Tibial nerve (tissue), 4 donors: ENCODE measurements at regions not wholly inside any gene's neighbourhood (a gene's known extent, or its start where the extent isn't known, plus 50 kb on each side); places are given as distances from the start of the nearest gene placed in this dataset.

Experiments used
- DNase-seq, 2 donors: peaks; one replicate each; pipeline ENCODE4 v3.0.0-alpha.2; 2019; ENCODE audit warnings: low spot score in 2 of 2
- H3K27ac ChIP-seq, 4 donors: fragments of 200-600 bp; sonication (generic) in 3 of 4; one replicate each; pipeline ENCODE4 v1.5.1; 2017 to 2019; ENCODE audit warnings: mild to moderate bottlenecking in 1 of 4
- H3K27me3 ChIP-seq, 2 donors: fragments of 200-600 bp; sonication (generic) in 1 of 2; one replicate each; pipeline versions ENCODE4 v1.5.1 to v1.6.0; 2017 to 2019
- H3K36me3 ChIP-seq, 3 donors: fragments of 200-600 bp; sonication (generic); one replicate each; pipeline ENCODE4 v1.5.1; 2018 to 2019
- H3K4me1 ChIP-seq, 4 donors: fragments of 200-600 bp; sonication (generic) in 3 of 4; one replicate each; pipeline ENCODE4 v1.5.1; 2017 to 2019
- H3K4me3 ChIP-seq, 4 donors: fragments of 200-600 bp; sonication (generic) in 3 of 4; one replicate each; pipeline ENCODE4 v1.5.1; 2017 to 2019; ENCODE audit warnings: mild to moderate bottlenecking in 1 of 4, moderate library complexity in 1 of 4
- H3K9me3 ChIP-seq, 4 donors: fragments of 200-600 bp; sonication (generic) in 3 of 4; one replicate each; pipeline ENCODE4 v1.5.1; 2017 to 2019
- EP300 ChIP-seq, 2 donors: sonication (generic); formaldehyde crosslinking; IDR thresholded peaks; one replicate each; pipeline ENCODE4 v1.6.1; 2017; ENCODE audit warnings: antibody characterized with exemption in 2 of 2, mild to moderate bottlenecking in 1 of 2
- POLR2A ChIP-seq, 2 donors: fragments of 450-650 bp; IDR thresholded peaks; one replicate each; pipeline ENCODE4 v1.6.1; 2017; ENCODE audit warnings: antibody characterized with exemption in 2 of 2, mild to moderate bottlenecking in 2 of 2, moderate library complexity in 2 of 2
- WGBS, 2 donors: methylation state at CpG; one replicate each; pipeline ENCODE4 v1.1.5; 2018; 5-methylcytosine and 5-hydroxymethylcytosine counted together
- TF ChIP-seq, protein P1 (sequence below), 5 experiments: fragments of 200-600 bp in 3 of 5; fragments of 450-650 bp in 2 of 5; sonication (generic) in 3 of 5; IDR thresholded peaks; one replicate each; pipeline ENCODE4 v1.5.1; 2016 to 2019; ENCODE audit warnings: antibody characterized with exemption in 5 of 5, mild to moderate bottlenecking in 3 of 5, moderate library complexity in 2 of 5

DNA sequence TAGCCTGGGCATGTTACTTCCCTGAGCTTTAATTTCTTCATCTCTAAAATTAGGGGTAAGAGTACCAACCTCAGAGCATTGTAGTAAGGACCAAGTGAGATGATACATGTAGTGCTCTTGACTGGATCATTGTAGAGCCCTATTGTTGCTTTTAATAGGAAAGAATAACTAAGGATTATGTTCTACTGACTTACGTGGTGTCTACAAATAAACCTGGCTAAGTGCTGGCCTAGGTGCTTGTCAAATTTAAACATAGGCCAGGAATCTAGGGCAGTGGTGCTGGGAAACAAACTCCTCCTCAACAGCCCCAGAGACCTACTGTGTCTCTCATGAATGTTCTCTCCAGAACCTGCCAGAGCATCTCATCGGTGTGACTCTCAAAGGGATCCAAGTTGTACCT lies 69.4 kb downstream of the ABCC12 start:
- no peaks in the 10 kb centered on the region for H3K9me3 ChIP-seq
- H3K27me3 ChIP-seq: no peaks in the 10 kb centered on the region
- WGBS, 2 donors: 90 to 92% methylated on average over 2 of the region's 2 CpGs
- no peak overlapping the region for H3K4me3 ChIP-seq
- TF ChIP-seq EP300 (IDR thresholded peaks at IDR 0.05) (no peak), POLR2A (IDR thresholded peaks at IDR 0.05) (no peak)
- TF ChIP-seq, protein P1, sequence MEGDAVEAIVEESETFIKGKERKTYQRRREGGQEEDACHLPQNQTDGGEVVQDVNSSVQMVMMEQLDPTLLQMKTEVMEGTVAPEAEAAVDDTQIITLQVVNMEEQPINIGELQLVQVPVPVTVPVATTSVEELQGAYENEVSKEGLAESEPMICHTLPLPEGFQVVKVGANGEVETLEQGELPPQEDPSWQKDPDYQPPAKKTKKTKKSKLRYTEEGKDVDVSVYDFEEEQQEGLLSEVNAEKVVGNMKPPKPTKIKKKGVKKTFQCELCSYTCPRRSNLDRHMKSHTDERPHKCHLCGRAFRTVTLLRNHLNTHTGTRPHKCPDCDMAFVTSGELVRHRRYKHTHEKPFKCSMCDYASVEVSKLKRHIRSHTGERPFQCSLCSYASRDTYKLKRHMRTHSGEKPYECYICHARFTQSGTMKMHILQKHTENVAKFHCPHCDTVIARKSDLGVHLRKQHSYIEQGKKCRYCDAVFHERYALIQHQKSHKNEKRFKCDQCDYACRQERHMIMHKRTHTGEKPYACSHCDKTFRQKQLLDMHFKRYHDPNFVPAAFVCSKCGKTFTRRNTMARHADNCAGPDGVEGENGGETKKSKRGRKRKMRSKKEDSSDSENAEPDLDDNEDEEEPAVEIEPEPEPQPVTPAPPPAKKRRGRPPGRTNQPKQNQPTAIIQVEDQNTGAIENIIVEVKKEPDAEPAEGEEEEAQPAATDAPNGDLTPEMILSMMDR (IDR thresholded peaks at IDR 0.05): no peak
- H3K4me1 ChIP-seq: no peaks in the 10 kb centered on the region
- H3K27ac ChIP-seq: no peak overlapping the region
- no peaks in the 10 kb centered on the region for H3K36me3 ChIP-seq
- DNase-seq: no peak

GRCh38 chr16:48085729-48086128 lies 70.1 kb downstream of the ABCC12 start:
- H3K9me3 ChIP-seq: no peaks in the 10 kb centered on the region
- H3K27ac ChIP-seq: no peak overlapping the region
- no peak for DNase-seq
- no peaks in the 10 kb centered on the region for H3K36me3 ChIP-seq
- TF ChIP-seq, protein P1 (IDR thresholded peaks at IDR 0.05): no peak
- no peak for TF ChIP-seq EP300 (IDR thresholded peaks at IDR 0.05)
- 43 to 59% methylated on average over 1 of the region's 1 CpG for WGBS, 2 donors
- H3K4me3 ChIP-seq: no peak overlapping the region
- H3K4me1 ChIP-seq: no peaks in the 10 kb centered on the region
- H3K27me3 ChIP-seq: no peaks in the 10 kb centered on the region

DNA sequence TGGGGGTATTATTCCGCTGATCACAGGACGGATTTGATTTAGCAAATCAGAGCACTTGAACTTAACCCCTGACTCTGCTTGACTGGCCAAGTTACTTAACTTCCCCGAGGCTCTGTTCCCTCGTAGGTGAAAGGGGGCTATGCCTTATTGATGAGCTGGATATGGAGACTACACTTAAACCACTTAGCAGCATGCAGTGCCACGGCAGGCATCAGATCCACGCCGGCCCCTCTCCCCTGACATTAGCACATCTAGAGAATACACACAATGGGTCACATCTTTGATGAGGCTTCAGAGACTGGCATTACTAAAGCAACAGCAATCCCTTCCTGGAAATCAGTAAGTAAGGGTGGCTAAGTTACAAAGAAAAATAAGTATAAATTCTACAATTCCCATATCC lies 71.0 kb downstream of the ABCC12 start:
- DNase-seq: no peak
- Histone ChIP-seq H3K4me1 (no peaks in the 10 kb centered on the region), H3K4me3 (no peak overlapping the region), H3K36me3 (no peaks in the 10 kb centered on the region), H3K27ac (no peak overlapping the region), H3K27me3 (no peaks in the 10 kb centered on the region), H3K9me3 (no peaks in the 10 kb centered on the region)
- TF ChIP-seq EP300 (IDR thresholded peaks at IDR 0.05): no peak
- WGBS, 2 donors: 82 to 88% methylated on average over 7 of the region's 7 CpGs

DNA sequence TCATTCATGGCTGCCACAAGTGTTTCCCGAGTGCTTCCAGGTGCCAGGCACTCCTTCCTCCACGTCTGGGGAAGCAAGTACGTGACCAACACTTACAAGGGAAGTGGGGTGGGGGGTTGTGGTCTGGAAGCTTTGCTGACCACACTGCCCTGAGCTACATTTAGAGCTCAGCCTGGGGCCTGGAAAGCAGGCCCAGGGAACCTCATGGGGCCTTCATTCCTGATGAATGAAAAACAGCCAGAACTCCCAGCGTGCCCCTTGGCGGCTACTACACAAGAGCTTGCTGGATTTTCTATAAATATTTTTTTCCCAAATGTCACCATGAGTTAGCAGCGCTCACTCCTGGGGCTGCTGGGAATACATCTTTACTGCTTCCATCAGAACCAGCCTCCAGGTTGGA lies 73.3 kb downstream of the ABCC12 start:
- no peak overlapping the region for H3K27ac ChIP-seq
- no peaks in the 10 kb centered on the region for H3K9me3 ChIP-seq
- no peaks in the 10 kb centered on the region for H3K4me1 ChIP-seq
- no peak overlapping the region for H3K4me3 ChIP-seq
- no peaks in the 10 kb centered on the region for H3K36me3 ChIP-seq
- H3K27me3 ChIP-seq: no peaks in the 10 kb centered on the region
- TF ChIP-seq, protein P1 (IDR thresholded peaks at IDR 0.05): no peak
- no peak for TF ChIP-seq EP300 (IDR thresholded peaks at IDR 0.05)
- no peak for TF ChIP-seq POLR2A (IDR thresholded peaks at IDR 0.05)
- WGBS, 2 donors: 44 to 59% methylated on average over 6 of the region's 6 CpGs
- no peak for DNase-seq

DNA sequence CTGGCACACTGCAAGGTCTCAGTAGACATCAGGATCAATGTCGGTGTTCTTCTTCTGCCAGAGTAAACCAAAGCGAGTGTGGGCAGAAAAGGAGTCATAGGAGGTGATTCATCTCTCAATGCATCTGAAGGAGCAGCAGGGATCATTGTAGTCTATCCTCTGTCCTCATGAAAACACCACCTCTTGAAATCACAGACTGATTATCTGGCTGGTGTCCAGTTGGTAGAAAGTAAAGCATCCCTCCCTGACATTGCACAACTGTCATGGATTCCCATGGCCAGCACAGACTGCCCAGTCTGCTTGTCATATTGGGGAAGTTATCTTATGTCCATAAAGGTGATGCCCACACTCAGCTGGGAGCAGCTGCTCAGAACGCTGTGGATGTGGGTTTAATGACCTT lies 74.1 kb downstream of the ABCC12 start:
- 60 to 73% methylated on average over 3 of the region's 3 CpGs for WGBS, 2 donors
- DNase-seq: no peak
- Histone ChIP-seq H3K4me1 (no peaks in the 10 kb centered on the region), H3K27ac (no peak overlapping the region), H3K27me3 (no peaks in the 10 kb centered on the region), H3K36me3 (no peaks in the 10 kb centered on the region), H3K9me3 (no peaks in the 10 kb centered on the region), H3K4me3 (no peak overlapping the region)
- TF ChIP-seq, protein P1 (IDR thresholded peaks at IDR 0.05): no peak
- TF ChIP-seq POLR2A (IDR thresholded peaks at IDR 0.05) (no peak), EP300 (IDR thresholded peaks at IDR 0.05) (no peak)

GRCh38 chr16:48076455-48077012 lies 79.3 kb downstream of the ABCC12 start:
- Histone ChIP-seq H3K4me1 (no peaks in the 10 kb centered on the region), H3K36me3 (no peaks in the 10 kb centered on the region), H3K9me3 (no peaks in the 10 kb centered on the region), H3K4me3 (no peak overlapping the region), H3K27ac (no peak overlapping the region), H3K27me3 (no peaks in the 10 kb centered on the region)
- 65 to 73% methylated on average over 2 of the region's 2 CpGs for WGBS, 2 donors
- no peak for DNase-seq
- TF ChIP-seq POLR2A (IDR thresholded peaks at IDR 0.05) (no peak), EP300 (IDR thresholded peaks at IDR 0.05) (no peak)
- TF ChIP-seq, protein P1 (IDR thresholded peaks at IDR 0.05): no peak
